ENCODE measurements at regions not wholly inside any gene's neighbourhood (a gene's known extent, or its start where the extent isn't known, plus 50 kb on each side); places are given as distances from the start of the nearest gene placed in this dataset.

DNA sequence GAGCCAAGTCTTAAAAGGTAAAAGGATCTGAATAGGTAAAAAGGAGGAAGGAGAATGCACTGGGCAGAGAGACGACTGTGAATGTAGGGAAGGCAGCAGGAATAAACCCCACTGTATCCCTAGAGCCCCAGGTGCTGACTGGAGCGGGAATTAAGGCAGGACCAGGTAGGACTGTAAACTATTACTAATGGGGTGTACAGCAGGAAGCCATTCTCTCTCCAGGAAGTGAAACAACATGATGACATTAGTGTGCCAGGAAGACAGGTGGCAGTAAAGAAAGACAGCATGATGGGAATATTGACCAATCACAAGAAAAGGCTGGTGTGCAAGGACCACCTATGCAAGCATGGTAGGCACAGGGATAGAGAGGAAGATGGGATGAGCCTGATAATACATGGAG lies 433.0 kb downstream of the DNAH5 start:
- TF ChIP-seq, protein P1, sequence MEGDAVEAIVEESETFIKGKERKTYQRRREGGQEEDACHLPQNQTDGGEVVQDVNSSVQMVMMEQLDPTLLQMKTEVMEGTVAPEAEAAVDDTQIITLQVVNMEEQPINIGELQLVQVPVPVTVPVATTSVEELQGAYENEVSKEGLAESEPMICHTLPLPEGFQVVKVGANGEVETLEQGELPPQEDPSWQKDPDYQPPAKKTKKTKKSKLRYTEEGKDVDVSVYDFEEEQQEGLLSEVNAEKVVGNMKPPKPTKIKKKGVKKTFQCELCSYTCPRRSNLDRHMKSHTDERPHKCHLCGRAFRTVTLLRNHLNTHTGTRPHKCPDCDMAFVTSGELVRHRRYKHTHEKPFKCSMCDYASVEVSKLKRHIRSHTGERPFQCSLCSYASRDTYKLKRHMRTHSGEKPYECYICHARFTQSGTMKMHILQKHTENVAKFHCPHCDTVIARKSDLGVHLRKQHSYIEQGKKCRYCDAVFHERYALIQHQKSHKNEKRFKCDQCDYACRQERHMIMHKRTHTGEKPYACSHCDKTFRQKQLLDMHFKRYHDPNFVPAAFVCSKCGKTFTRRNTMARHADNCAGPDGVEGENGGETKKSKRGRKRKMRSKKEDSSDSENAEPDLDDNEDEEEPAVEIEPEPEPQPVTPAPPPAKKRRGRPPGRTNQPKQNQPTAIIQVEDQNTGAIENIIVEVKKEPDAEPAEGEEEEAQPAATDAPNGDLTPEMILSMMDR (IDR thresholded peaks at IDR 0.05; ENCODE audit: low read depth, low read length, poor library complexity, severe bottlenecking) = no peak
- TF ChIP-seq EZH2phosphoT487 (IDR thresholded peaks at IDR 0.05; ENCODE audit: borderline replicate concordance, low read length) = no peak

Data from DOHH2 (cell line).